Stromal cell of bone marrow (primary cell): ENCODE measurements at regions not wholly inside any gene's neighbourhood (a gene's known extent, or its start where the extent isn't known, plus 50 kb on each side); places are given as distances from the start of the nearest gene placed in this dataset.
"Not testable (repeated sequence)": the region's sequence is repeated elsewhere in the genome, so short reads cannot be mapped to it uniquely, and the experiment has no call there.

ENCODE experiments used
- DNase-seq: peaks from one replicate; pipeline ENCODE4 v3.0.0-alpha.2; 2012; ENCODE audit warnings: low read depth

GRCh38 chr3:105979961-105980360 lies 111.1 kb upstream of the CBLB start:
- no peak for DNase-seq

GRCh38 chr3:105982207-105982606 lies 113.4 kb upstream of the CBLB start:
- DNase-seq, result no peak

GRCh38 chr3:105984837-105985236 lies 116.0 kb upstream of the CBLB start:
- DNase-seq, result no peak

GRCh38 chr3:105986343-105986742 lies 117.5 kb upstream of the CBLB start:
- not testable (repeated sequence) for DNase-seq

- no peak for DNase-seq
These were observed 119.0 kb upstream of the CBLB start for GRCh38 chr3:105987809-105988208.

- no peak for DNase-seq
These were observed 119.9 kb upstream of the CBLB start for GRCh38 chr3:105988540-105989212.

- DNase-seq, result no peak
These were observed 128.0 kb upstream of the CBLB start for GRCh38 chr3:105996781-105997180.

- no peak for DNase-seq
These were observed 128.6 kb upstream of the CBLB start for GRCh38 chr3:105997466-105997799.

GRCh38 chr3:105997800-105998526 lies 129.2 kb upstream of the CBLB start:
- DNase-seq, result peak; percentile 89

- DNase-seq, result no peak
These were observed 131.0 kb upstream of the CBLB start for GRCh38 chr3:105999856-106000255.

GRCh38 chr3:106001923-106002322 lies 133.1 kb upstream of the CBLB start:
- no peak for DNase-seq

GRCh38 chr3:106004137-106004681 lies 135.4 kb upstream of the CBLB start:
- peak; percentile 55 for DNase-seq

- no peak for DNase-seq
These were observed 136.0 kb upstream of the CBLB start for GRCh38 chr3:106004826-106005225.

- DNase-seq, result peak; percentile 91
These were observed 137.2 kb upstream of the CBLB start for GRCh38 chr3:106006001-106006400.

- DNase-seq, result no peak
These were observed 137.8 kb upstream of the CBLB start for GRCh38 chr3:106006571-106006970.

GRCh38 chr3:106007512-106007911 lies 138.7 kb upstream of the CBLB start:
- DNase-seq, result no peak

GRCh38 chr3:106008766-106009165 lies 140.0 kb upstream of the CBLB start:
- DNase-seq, result no peak

- no peak for DNase-seq
These were observed 142.0 kb upstream of the CBLB start for GRCh38 chr3:106010829-106011228.

- peak; percentile 97 for DNase-seq
These were observed 145.2 kb upstream of the CBLB start for GRCh38 chr3:106013971-106014370.

GRCh38 chr3:106014518-106014917 lies 145.7 kb upstream of the CBLB start:
- DNase-seq, result no peak

GRCh38 chr3:106014971-106015370 lies 146.2 kb upstream of the CBLB start:
- no peak for DNase-seq

- no peak for DNase-seq
These were observed 149.3 kb upstream of the CBLB start for GRCh38 chr3:106018102-106018501.

- no peak for DNase-seq
These were observed 150.2 kb upstream of the CBLB start for GRCh38 chr3:106018929-106019550.
